Spleen (tissue), 7 donors: ENCODE measurements at regions not wholly inside any gene's neighbourhood (a gene's known extent, or its start where the extent isn't known, plus 50 kb on each side); places are given as distances from the start of the nearest gene placed in this dataset.

Experiments used
- POLR2A ChIP-seq, 3 donors: fragments of 450-650 bp; IDR thresholded peaks; one replicate each; pipeline ENCODE4 v1.5.1; 2017; ENCODE audit warnings: antibody characterized with exemption in 3 of 3, mild to moderate bottlenecking in 1 of 3
- POLR2AphosphoS5 ChIP-seq, 3 donors: sonication (generic); formaldehyde crosslinking; IDR thresholded peaks; one replicate each; pipeline ENCODE4 v1.5.1; 2017; ENCODE audit warnings: antibody characterized with exemption in 3 of 3
- TF ChIP-seq, protein P1 (sequence below), 11 experiments: fragments of 200-600 bp in 7 of 11; fragments of 450-650 bp in 4 of 11; sonication (generic) in 4 of 11; IDR thresholded peaks in 8 of 11; conservative IDR thresholded peaks in 3 of 11; 1 replicate in 7 of 11; 2 replicates in 4 of 11; pipeline versions ENCODE4 v1.4.0 to v1.8.0; 2016 to 2021; ENCODE audit warnings: antibody characterized with exemption in 11 of 11, inconsistent platforms in 4 of 11, mild to moderate bottlenecking in 1 of 11
- donor health status: DM: no; HTN: no; CAD: no; lungs with moderate emphysema.
- donor health status: DM: no; HTN: no; CAD: no.
- donor health status: DM: no; HTN: no; CAD: no.

DNA sequence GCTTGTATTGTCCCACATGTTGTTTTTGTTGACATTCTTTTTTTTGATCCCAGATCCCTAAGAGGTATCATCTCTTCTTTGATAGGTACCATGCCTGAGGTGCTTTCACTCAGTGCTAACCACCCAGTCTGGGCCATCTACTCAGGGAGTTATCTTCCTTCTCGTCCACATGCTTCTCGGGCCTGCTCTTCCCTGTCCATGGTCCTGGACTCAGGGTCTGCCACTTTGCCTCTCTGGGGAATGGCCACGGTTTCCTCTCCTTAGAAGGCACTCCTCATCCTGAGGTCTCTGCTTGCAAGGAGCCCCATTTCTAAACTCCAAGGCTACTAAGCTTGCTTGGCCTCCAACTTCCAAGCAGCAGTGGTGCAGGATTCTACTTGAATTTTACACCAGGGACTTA, 227.0 kb upstream of the NCAM1 start:
- no peak for TF ChIP-seq POLR2AphosphoS5 (IDR thresholded peaks at IDR 0.05)
- TF ChIP-seq, protein P1, sequence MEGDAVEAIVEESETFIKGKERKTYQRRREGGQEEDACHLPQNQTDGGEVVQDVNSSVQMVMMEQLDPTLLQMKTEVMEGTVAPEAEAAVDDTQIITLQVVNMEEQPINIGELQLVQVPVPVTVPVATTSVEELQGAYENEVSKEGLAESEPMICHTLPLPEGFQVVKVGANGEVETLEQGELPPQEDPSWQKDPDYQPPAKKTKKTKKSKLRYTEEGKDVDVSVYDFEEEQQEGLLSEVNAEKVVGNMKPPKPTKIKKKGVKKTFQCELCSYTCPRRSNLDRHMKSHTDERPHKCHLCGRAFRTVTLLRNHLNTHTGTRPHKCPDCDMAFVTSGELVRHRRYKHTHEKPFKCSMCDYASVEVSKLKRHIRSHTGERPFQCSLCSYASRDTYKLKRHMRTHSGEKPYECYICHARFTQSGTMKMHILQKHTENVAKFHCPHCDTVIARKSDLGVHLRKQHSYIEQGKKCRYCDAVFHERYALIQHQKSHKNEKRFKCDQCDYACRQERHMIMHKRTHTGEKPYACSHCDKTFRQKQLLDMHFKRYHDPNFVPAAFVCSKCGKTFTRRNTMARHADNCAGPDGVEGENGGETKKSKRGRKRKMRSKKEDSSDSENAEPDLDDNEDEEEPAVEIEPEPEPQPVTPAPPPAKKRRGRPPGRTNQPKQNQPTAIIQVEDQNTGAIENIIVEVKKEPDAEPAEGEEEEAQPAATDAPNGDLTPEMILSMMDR (IDR thresholded peaks at IDR 0.05 in 8 of 11, conservative IDR thresholded peaks at IDR 0.05 in 3 of 11): no peak
- TF ChIP-seq POLR2A (IDR thresholded peaks at IDR 0.05): no peak
